HG03097 (cell line): ENCODE measurements at regions not wholly inside any gene's neighbourhood (a gene's known extent, or its start where the extent isn't known, plus 50 kb on each side); places are given as distances from the start of the nearest gene placed in this dataset.
"Not testable (repeated sequence)": the region's sequence is repeated elsewhere in the genome, so short reads cannot be mapped to it uniquely, and the experiment has no call there.

Experiments used
- ATAC-seq: cut with Tn5 transposase; IDR thresholded peaks from one replicate; pipeline ENCODE4 v1.9.1; 2021; ENCODE audit not compliant: unreplicated experiment, low FRiP score

DNA sequence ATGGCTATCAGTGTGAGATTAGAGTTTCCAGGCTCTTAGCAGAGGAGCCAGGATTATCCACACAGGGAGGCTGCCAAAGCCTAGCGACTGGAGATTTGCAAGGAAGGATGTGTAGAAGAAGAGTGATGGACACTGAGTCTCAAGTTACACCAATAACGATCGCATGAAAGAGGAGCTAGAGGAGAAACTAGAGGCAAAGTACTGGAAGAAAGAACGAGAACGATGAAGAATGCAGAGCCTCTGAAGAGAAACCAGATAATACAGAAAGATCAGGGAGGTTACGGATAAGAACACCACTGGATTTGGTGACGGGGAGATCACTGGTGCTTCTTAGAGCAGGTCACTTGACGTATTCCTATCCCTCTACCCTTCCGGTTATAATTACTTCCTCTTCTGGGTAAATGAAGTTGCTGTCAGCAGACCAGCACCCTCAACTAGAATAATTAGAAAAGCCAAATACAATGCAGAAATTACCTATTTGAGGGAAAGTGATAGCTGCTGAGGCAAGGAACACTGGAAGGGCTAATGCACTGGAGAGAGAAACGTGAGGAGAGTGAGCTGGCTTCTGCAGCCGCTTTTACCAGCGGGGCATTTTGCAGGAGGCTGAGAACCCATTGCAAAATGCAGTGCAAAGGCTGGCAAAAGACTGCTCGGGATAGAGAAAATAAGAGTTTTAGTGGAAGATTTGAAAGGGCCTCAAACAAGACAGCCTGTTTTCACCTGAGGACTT lies 93.1 kb upstream of the HIF1A start:
- no peak for ATAC-seq

DNA sequence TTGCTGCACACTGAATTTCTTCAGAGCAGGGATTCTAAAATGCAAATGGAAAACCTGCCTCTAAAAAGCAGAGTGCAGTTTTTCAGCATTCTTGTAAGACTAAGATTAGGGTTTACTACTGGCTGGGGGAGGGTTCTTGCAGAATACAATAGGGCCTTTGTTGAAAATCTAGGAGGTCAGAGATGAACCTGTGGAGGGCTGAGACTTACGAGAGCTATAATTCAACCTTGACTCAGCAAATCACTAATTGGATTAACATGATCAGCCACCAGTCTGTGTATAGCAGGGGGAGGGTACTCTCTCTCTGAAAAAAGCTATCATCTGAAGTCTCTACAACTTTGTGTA lies 92.6 kb upstream of the HIF1A start:
- no peak for ATAC-seq

DNA sequence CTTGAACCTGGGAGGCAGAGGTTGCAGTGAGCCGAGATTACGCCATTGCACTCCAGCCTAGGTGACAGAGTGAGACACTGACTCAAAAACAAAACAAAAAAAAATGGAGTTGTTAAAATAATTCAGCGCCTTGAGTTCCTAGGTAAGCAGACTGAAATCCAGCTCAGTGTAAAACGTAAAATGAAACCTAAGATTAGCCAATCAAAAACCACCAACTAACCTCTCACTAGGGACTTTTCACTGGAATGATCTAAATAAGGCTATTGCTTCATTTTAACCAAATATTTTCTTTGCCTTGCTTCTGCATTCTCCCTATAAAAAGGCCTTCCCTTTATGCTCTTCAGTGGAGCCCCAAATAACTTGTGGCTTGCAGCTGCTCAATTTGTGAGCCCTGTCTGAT lies 91.6 kb upstream of the HIF1A start:
- ATAC-seq: no peak

DNA sequence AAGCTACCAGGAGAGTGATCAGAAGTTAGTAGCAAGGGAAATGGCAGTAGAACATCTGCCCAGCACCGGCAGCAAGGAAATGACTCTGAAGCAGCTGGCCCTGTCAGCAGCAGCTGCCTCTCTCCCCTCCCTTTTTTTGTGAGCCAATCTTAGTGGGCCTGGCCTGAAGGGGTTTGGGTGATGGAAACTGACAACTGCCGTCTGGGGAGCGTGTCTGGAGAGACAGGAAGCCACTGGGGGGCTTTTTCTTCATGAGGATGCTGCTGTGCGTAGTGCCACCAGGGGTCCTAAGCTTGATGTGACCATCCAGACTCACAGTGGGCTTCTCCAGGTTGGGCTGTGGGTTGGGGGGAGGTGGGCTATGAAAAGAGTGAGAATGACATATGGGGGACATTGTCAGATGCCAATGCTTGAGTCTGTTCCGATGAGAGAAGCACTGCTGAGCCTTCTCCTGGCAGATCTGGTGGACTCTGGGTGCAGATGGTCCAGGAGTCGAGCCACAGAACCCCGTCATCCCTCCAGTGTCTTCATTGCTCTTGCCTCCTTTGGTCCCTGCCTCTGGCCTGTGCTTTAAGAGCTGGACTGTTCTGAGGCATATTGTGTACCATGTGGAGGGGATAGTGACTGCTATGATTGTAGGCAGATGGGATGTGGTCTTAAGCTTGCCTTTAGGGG lies 87.6 kb upstream of the HIF1A start:
- no peak for ATAC-seq

DNA sequence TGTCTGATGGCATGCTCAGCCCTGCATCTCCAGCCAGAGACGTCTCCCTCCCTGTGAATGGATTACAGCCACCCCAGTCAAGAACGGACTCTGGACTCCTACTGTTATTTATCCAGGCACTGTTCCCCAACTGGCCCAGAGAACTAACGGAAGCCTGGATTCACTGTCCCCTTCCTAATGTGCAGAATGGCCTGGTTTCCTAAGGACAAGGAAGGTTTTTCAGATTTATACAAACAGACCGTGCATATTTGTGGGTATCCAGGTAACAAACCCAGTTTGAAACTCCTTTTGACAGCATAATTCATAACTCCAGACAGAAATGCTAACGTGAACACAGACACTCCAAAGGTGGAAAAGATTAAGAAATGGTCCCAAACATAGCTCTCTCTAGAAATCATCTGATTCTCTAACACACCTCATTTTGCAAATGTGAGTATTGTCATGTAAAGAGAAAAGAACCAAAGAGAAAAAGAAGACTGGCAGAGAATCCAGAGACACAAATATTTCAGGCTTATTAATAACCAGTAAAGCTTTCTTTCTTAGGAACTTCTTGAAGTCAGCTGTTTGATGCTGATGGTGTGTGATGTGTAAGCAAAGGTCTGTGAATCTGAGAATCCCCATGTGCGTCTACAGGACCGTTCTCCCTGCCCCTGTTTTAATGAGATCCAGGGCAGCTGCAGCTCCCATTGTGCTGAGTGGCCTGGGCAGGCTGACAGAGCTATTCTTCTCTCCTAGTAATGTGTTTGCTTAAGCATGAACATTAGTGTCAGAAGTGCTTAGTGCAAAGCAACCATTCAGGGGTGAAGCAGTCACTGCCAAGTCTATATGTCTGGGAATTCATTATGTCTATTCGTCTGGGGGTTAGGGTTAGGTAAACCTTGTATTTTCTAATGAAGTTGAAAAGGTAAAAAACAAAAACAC lies 86.8 kb upstream of the HIF1A start:
- ATAC-seq: no peak

DNA sequence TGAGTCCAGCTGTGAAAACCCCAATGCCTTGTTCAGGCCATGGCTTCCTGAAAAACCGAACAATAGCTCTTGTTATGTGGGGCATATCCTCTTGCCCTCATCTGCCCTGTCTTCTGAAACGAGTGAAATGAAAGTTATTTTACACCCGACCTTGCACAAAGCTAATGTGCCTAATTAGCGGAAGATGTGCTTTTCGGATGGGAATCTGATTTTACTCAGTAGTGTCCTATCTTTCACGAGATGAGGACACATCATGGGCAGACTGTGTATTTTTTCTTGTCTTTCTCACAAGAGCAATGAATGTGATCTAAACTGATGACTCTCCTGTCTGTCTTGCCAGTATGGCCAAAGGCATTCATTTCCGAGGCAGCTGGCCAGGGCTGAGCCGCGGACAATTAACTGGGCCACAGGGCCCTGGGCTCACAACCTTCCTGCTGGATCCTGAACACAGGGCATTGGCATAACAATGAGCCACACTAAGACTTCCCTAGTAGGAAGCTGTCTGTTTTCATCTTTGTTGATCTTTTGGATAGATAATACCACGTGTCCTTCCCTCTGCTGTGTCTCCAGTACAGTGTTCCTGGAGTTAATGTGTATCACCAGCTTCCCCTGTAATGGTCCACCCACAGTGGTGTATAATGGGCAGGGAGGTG lies 86.0 kb upstream of the HIF1A start:
- no peak for ATAC-seq

DNA sequence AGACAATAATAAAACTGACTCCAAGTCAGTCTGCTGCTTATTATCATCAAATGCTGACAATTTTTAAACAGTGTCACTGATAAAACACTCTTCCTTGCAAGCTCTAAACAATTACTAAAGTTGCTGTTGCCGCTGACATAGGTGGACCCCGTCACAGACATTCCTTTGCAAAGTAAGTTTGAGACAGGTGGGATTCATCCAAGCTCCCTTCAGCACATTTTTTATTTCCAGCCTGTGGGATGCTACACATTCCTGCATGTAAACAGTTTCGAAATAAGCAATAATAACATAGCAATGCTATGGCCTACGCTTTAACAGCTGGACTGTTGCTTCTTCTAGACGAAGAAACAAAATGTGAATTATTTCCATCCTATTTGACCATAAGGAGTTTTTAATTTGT lies 85.4 kb upstream of the HIF1A start:
- no peak for ATAC-seq

DNA sequence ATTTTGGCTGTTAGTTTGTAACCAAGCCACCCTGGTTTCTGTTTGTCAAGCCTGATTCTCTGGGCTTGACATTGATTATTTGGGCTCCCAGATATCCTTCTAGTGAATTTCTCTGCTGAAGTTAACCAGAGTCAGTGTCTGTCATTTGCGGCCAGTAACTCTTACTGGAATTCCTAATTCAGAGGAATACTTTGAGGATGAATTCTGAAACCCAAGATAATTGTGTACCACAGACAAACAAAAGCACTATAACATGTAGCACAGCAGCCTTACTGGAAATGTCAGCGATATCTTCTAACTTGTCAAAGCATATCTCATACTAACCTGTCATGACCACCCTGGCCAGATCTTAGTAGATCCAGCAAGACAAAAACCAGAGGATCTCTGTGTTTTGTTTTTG lies 84.4 kb upstream of the HIF1A start:
- no peak for ATAC-seq

DNA sequence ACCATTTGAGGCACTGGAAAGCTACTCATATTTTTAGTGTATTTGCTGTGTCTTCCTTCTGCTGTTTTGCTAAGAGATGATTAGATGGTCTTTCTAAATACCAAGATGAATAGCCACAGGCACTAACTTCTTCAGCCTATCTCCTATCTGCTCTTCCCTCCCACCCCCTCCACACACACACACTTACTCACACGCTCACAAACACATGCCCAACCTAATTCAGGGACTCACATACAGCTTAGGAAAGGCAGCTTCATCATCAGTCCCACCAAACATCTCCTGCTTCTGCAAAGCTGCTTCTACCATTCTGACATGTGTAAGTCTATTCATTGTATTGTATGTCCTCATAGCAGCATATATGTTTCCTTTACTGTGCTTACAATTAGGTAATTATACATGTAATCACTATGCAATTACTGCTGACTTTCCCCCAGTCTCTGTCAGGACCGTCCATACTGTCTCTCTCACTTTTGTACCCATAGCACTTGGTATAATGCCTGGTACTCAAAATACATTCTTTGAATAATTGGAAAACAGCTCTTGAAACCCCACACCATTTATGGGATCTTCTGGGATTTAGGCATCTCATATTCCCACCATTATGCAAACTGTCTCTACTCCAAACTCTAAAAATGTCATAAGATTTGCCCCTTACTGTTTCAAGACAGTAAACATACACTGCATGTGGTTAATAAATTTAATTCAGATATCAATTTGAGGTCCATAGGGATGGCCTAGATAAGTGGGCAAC lies 83.3 kb upstream of the HIF1A start:
- no peak for ATAC-seq

DNA sequence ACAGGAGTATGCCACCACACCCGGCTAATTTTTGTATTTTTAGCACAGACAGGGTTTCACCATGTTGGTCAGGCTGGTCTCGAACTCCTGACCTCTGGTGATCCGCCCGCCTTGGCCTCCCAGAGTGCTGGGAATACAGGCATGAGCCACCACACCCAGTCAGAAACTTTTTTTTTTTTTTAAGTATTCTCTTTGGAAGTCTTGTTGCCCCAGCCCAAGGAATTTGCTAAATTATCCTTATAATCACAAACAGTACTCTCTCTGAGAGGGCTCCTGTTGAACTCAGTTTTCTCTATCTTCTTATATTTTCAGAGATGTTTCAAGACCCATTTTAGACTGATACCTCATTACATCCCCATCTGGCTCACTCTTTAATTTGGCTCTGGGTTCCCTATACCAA lies 82.3 kb upstream of the HIF1A start:
- ATAC-seq: not testable (repeated sequence)

DNA sequence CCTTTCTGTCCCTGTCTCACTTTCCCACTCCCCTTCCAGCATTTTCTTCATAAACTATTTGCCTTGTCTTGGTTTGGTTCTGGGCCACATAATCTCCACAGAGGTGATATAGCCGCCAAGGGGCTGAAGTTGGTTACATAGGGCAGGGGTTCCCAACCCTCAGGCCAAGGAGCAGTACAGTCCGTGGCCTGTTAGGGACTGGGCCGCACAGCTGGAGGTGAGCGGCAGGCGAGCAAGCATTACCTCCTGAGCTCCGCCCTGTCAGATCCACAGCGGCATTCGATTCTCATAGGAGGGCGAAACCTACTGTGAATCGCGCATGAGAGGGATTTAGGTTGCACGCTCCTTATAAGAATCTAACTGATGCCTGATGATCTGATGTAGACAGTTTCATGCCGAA lies 80.6 kb upstream of the HIF1A start:
- ATAC-seq: no peak

DNA sequence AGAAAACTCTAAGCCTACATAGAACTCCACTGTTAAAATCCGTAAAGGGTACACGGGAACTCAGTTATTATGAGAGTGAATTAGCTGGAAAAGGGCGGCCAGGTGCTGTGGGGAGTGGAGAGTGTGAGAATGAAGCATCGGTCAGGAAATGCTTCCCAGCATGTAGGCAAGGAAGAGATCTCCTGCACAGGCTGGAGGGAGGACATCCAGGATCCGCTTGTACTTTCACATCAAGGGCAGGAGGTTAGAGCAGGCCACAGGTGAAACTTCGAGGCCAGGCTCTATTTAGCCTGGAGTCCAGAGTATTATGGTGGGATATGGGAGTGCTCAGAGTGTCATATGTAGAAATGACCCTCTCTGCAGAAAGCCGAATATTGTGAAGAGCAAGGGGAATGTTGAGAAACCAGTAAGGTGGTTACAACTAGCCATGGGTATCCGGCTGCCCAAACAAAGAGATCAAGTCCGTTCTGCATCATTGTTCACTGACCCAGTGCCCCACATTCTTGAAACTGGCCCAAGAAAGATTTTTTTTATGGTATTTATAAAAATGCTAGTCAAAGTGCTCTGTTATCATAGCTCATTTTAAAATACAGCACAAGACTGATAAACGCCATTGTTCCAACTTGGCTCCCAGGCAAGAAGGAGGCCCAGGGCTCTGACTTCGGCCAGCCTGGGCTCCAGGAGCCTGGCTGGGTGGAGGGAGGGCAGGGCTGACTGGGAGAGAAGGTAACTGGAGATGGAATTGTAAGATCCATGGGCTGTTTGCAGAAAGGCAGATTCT lies 79.4 kb upstream of the HIF1A start:
- ATAC-seq: no peak

DNA sequence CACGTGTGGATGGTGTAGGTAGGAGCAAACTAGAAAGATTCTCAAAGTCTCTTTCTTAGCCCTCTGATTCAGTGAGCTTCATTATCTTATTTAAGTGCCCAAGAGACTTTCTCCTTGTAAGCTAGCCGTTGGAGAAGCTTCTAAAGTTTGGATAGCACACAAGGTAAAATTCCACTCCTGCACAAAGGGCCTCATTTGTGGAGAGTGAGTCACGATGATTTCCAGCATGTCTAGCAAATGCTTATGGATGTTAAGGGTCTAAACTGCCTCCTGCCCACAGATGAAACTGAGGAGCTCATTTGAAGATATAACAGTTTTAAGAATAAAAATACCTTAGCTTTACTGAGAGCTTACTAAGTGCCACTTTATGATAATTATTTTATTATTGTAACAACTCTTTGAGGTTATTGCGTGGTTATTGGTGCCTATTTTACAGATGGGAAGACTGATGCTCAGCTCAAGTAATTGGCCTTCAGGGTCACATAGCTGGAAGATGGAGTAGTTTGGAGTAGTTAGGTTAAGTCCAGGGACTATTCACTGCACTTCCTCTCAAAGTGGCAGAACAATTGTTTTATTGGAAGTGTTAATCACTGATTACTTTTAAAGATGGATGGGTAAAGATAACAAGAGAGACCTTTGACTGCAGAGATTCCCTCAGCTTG lies 78.7 kb upstream of the HIF1A start:
- no peak for ATAC-seq

DNA sequence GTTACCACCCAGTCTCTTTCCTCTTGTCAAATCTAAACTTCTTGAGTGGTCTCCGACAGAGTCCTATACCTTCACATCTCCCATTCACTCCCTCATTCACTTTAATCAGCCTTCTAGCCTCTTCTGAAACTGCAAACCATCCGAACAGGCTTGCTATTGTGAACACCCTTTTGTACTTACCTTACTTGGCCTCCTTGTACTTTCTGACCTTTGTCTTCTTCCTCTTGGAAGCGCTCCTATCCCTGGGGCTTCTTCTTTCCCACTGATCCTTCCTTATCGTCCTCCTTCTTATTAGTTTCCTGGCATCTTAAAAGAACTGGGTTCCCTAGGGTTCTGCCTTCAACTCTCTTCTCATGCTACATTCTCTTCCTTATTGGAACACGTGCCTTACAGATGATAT lies 76.9 kb upstream of the HIF1A start:
- no peak for ATAC-seq

DNA sequence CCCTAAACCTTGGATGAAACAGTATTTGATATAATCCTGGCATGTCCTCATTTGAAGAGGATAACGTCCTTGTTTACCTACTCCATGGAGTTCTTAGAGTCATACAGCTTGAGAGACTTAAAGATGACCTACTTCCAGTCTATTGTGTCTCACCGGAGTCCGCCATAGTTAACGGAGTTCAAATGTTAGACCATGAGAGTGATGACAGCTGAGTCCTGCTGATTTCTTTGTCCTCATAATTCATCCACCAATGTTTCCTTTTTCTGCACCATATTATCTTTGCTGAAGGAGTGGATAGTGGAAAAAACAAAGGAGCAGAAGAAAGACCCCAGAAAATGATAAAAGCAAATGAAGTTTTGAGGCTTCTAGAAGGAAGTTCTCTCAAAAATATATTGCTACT lies 75.8 kb upstream of the HIF1A start:
- ATAC-seq: no peak

DNA sequence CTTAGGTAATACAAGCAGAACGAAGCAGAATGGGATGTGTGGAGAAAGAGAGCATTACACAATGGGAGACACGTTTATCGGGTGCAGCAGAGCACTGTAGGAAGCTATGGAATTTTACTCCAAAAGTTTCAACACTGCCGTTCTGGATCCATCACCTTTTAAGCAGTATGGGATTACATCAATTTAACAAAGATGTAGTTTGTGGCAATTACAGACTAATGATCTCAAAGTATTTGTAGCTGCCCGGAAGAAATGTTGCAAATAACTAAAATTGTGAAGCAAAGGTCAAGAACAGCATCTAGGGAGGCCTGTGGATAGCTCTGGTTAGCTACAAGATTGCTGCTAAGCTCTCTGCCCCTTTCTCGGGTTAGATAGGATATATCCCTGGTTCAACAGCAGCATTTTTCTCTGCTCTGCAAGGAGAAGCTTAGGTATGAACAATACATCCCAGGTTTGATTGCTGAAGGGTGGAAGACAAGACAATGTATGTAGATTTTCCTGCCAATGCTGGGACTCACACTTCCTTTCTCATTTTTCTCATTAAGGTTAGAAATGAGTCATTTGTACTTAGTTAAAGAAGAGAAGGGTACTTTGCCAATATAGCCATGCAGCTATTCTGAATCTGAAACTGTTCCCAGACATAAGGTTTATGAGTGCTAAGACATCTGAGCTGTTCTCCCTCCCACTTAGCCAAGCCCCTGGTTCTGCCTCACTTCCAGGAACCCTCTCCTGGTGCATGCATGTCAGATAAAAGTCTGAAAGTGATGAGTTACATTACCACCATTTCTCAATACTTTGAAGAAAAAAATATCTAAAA lies 75.0 kb upstream of the HIF1A start:
- ATAC-seq: peak; percentile 80

DNA sequence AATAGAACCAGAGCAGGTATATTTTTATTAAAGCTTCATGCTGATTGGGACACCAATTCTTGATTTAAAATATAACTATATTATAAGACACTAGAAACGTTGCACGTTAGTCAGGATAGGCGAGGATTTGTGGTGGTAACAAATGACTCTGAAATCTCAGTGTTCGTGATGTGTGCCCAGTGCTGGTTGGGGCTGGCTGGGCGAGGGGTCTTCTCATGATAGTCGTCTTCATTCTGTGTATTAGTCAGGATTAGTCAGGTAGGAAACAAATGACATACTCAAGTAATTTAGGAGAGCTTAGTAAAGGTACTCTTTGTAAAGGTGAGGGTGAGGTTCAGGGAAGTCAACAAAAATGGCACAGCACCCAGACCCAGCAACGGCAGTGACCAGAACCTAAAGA lies 73.9 kb upstream of the HIF1A start:
- no peak for ATAC-seq

DNA sequence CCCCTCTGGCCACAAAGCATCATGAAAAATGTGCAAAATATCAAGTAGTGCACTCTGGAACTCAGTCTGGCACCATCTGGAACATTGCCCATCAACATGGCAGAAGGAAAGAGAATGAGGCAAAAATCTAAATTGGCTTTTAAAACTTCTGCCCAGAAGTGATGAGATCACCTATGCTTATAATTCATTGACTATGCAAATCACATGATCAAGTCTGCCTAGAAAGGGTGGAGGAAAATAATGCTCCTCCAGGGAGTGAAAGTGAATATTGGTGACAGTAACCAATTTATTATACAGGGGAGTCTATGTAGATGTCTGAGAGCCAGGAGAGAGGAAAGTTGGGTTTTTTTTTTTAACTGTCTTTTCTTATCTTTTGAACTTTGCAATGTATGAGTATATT lies 73.3 kb upstream of the HIF1A start:
- ATAC-seq: no peak
